NCI-H2029 treated with DMSO at 0.1 percent for 48 hours (cell line): ENCODE measurements at regions not wholly inside any gene's neighbourhood (a gene's known extent, or its start where the extent isn't known, plus 50 kb on each side); places are given as distances from the start of the nearest gene placed in this dataset.
"Not testable (repeated sequence)": the region's sequence is repeated elsewhere in the genome, so short reads cannot be mapped to it uniquely, and the experiment has no call there.

Source experiments
- DNase-seq: peaks from one replicate; lab custom pipeline; 2025; lab: John Stamatoyannopoulos, UW

- DNase-seq: no peak
These were observed 204.7 kb upstream of the EXOC2 start for GRCh38 chr6:897528-898207.

GRCh38 chr6:894274-894673, 201.3 kb upstream of the EXOC2 start:
- DNase-seq: no peak

GRCh38 chr6:890995-891394, 198.1 kb upstream of the EXOC2 start:
- no peak for DNase-seq

DNA sequence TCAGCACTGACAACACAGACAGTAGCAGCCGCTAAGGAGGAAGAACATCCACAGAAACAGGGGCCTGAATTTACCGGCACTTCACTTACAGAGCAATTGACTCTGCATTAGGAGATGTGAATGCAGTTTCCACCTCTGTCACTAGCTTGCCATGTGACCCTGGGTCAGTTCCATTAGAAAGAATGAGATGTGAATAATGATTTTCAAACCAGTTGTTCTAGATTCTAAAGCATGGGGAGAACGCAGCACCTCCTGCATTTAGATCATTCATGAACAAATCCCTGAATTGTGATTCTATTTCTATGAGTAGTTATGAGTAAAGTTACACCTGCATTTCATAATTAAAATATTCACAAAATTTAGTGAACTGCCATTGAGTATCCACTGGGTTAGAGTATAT, 197.3 kb upstream of the EXOC2 start:
- no peak for DNase-seq

- no peak for DNase-seq
These were observed 194.8 kb upstream of the EXOC2 start for GRCh38 chr6:887583-888235.

DNA sequence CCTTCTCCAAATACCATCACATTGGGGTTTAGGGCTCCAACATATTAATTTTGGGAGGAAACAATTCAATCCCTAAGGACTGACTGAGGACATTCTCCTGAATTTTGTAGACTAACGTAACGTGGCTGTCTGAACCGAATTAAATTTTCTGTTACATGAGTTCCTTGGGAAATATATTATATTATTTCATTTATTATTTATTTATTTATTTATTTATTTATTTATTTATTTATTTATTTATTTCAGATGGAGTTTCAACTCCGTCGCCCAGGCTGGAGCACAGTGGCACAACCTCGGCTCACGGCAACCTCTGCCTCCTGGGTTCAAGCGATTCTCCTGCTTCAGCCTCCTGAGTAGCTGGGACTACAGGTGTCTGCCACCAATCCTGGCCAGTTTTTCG, 193.2 kb upstream of the EXOC2 start:
- not testable (repeated sequence) for DNase-seq

GRCh38 chr6:885051-885590, 192.2 kb upstream of the EXOC2 start:
- no peak for DNase-seq

- no peak for DNase-seq
These were observed 191.6 kb upstream of the EXOC2 start for GRCh38 chr6:884570-884969.

DNA sequence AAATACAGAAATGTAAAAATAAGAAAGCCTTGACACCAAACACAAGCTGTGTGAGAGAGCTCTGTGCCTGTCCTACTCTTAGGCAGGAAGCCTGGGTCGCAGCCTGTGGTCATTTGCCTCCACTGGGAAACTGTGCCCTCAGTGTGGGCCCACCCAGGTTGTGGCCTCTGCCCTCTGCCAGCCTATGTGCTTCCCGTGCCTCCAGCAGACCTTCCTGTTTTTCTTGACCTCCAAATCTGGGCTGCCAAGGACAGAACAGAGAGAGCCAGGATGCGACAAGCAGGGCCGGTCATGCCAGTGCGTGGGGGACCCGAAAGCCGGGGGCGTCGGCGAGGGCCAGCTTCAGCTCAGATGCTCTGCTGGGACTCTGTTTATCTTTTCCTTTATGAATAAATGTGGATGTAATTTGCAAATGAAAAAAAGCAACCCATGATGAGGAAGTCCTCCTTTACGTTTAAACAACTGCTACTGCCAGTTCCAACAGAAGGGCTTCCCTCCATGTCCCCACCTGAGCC, 189.2 kb upstream of the EXOC2 start:
- DNase-seq: no peak

- no peak for DNase-seq
These were observed 185.2 kb upstream of the EXOC2 start for GRCh38 chr6:878179-878578.

- no peak for DNase-seq
These were observed 182.1 kb upstream of the EXOC2 start for GRCh38 chr6:875012-875411.

- DNase-seq: no peak
These were observed 179.7 kb upstream of the EXOC2 start for GRCh38 chr6:872570-873125.

GRCh38 chr6:871503-871902, 178.6 kb upstream of the EXOC2 start:
- DNase-seq: no peak

GRCh38 chr6:870096-870495, 177.2 kb upstream of the EXOC2 start:
- no peak for DNase-seq

- no peak for DNase-seq
These were observed 175.3 kb upstream of the EXOC2 start for GRCh38 chr6:868201-868600.

GRCh38 chr6:867378-867777, 174.4 kb upstream of the EXOC2 start:
- no peak for DNase-seq

DNA sequence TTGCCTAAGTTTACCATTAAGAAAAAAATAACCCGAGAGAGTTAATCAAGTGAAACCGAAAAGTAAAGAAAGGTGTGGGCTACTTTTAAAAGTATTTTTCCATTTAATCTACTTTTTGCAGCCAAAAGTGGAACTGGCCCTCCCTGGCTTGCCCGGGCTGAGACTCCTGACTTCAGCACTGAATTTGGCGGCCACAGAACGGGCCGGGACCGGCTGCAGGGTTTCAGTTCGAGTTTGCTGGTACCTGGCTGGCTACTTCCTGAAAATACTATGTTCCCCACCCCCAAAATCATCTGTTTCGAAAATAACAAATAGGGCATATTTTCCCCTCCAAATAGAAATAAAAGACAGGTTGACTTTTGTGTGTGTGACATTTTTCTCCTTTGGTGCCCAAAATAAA, 173.4 kb upstream of the EXOC2 start:
- DNase-seq: no peak

GRCh38 chr6:865846-866245, 172.9 kb upstream of the EXOC2 start:
- DNase-seq: no peak

GRCh38 chr6:863831-864230, 170.9 kb upstream of the EXOC2 start:
- no peak for DNase-seq

GRCh38 chr6:863127-863526, 170.2 kb upstream of the EXOC2 start:
- not testable (repeated sequence) for DNase-seq

- no peak for DNase-seq
These were observed 167.0 kb upstream of the EXOC2 start for GRCh38 chr6:859936-860335.

- DNase-seq: no peak
These were observed 161.6 kb upstream of the EXOC2 start for GRCh38 chr6:854406-855118.

DNA sequence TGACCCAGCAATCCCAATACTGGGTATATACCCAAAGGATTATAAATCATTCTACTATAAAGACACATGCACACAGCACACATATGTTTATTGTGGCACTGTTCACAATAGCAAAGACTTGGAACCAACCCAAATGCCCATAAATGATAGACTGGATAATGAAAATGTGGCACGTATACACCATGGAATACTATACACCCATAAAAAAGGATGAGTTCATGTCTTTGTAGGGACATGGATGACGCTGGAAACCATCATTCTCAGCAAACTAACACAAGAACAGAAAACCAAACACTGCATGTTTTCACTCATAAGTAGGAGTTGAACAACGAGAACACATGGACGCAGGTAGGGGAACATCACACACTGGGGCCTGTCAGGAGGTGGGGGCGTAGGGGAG, 159.3 kb upstream of the EXOC2 start:
- not testable (repeated sequence) for DNase-seq
